HepG2 (cell line): ENCODE measurements at regions not wholly inside any gene's neighbourhood (a gene's known extent, or its start where the extent isn't known, plus 50 kb on each side); places are given as distances from the start of the nearest gene placed in this dataset.

Experiments used
- ATF1 ChIP-seq: IDR thresholded peaks from 2 replicates; pipeline ENCODE4 v1.6.1; 2016; ENCODE audit warnings: mild to moderate bottlenecking, control low read depth
- CC2D1A ChIP-seq: sonication (generic); formaldehyde crosslinking; IDR thresholded peaks from 2 replicates; pipeline ENCODE4 v1.8.1; 2023; ENCODE audit warnings: mild to moderate bottlenecking, missing genetic modification reagents
- ESRRA ChIP-seq: sonication (generic); formaldehyde crosslinking; IDR thresholded peaks from 2 replicates; pipeline ENCODE4 v1.5.1; 2020; ENCODE audit warnings: mild to moderate bottlenecking, low read depth, missing genetic modification reagents
- NCOA1 ChIP-seq: sonication (generic); formaldehyde crosslinking; IDR thresholded peaks from 2 replicates; pipeline ENCODE4 v1.9.0; 2021; ENCODE audit warnings: missing genetic modification reagents
- NFYB ChIP-seq: sonication (generic); formaldehyde crosslinking; IDR thresholded peaks from 2 replicates; pipeline ENCODE4 v1.4.0; 2020; ENCODE audit warnings: missing genetic modification reagents
- ZNF775 ChIP-seq: sonication (generic); formaldehyde crosslinking; IDR thresholded peaks from 2 replicates; pipeline ENCODE4 v1.4.0; 2020; ENCODE audit warnings: missing genetic modification reagents, mild to moderate bottlenecking, moderate library complexity, borderline replicate concordance
- TF ChIP-seq, protein P1 (sequence below): sonication (generic); formaldehyde crosslinking; IDR thresholded peaks from 2 replicates; pipeline ENCODE4 v1.8.1; 2023; ENCODE audit warnings: missing genetic modification reagents, inconsistent platforms, borderline replicate concordance

DNA sequence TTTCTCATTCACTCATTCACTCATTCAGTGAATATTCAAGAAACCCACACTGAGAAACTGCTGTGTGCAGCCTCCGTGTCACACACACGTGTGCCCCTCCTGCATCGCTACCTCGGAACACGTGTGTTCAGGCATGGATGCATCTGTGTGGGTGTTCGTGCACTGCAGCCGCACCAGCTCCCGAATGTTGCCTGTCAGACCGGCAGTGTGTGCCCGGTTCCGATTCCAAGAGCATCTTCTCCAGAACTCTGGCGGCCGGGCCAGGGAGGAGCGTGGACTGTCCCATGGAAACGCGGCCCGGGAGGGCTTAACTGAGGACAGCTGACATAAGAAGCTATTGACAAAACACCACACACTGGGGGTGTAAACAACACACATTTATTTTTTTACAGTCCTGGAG lies 216.0 kb downstream of the DLL1 start:
- TF ChIP-seq ESRRA (CRISPR knock-in tag), result no peak
- TF ChIP-seq ATF1 (CRISPR knock-in tag), result no peak
- no peak for TF ChIP-seq NFYB
- TF ChIP-seq CC2D1A (CRISPR knock-in tag), result no peak
- no peak for TF ChIP-seq NCOA1 (CRISPR knock-in tag)
- TF ChIP-seq ZNF775 (CRISPR knock-in tag), result no peak
- TF ChIP-seq, protein P1, sequence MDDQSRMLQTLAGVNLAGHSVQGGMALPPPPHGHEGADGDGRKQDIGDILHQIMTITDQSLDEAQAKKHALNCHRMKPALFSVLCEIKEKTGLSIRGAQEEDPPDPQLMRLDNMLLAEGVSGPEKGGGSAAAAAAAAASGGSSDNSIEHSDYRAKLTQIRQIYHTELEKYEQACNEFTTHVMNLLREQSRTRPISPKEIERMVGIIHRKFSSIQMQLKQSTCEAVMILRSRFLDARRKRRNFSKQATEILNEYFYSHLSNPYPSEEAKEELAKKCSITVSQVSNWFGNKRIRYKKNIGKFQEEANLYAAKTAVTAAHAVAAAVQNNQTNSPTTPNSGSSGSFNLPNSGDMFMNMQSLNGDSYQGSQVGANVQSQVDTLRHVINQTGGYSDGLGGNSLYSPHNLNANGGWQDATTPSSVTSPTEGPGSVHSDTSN (CRISPR knock-in tag), result no peak
